NCI-H2171 (cell line): ENCODE measurements at regions not wholly inside any gene's neighbourhood (a gene's known extent, or its start where the extent isn't known, plus 50 kb on each side); places are given as distances from the start of the nearest gene placed in this dataset.
"Not testable (repeated sequence)": the region's sequence is repeated elsewhere in the genome, so short reads cannot be mapped to it uniquely, and the experiment has no call there.

Source experiments
- DNase-seq: peaks from one replicate; lab custom pipeline; 2025; lab: John Stamatoyannopoulos, UW

GRCh38 chr3:163551915-163552658 lies 1526.2 kb downstream of the SI start:
- DNase-seq, result not testable (repeated sequence)

GRCh38 chr3:163548015-163548414 lies 1530.3 kb downstream of the SI start:
- no peak for DNase-seq

- no peak for DNase-seq
Measured at GRCh38 chr3:163547014-163547685, 1531.1 kb downstream of the SI start.

DNA sequence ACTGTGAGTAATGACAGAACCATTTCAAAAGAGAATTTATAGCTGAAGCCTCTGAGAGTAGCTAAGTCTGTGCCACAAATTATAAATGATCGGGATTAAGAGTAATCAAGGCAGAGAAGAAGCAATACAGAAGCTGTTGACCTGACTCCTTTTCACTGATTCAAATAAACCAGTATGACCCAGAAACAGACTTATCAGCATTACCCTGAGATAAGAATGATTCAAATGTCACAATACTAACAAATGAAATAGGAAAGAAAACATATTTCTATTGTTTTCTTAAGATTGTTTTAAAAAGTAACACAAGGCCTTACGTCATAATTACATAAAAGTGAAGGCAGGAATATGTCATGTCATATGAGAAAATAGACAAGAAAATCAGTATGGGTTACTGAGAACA lies 1534.6 kb downstream of the SI start:
- no peak for DNase-seq

GRCh38 chr3:163541629-163542028 lies 1536.7 kb downstream of the SI start:
- no peak for DNase-seq

GRCh38 chr3:163538387-163538786 lies 1539.9 kb downstream of the SI start:
- DNase-seq, result no peak

DNA sequence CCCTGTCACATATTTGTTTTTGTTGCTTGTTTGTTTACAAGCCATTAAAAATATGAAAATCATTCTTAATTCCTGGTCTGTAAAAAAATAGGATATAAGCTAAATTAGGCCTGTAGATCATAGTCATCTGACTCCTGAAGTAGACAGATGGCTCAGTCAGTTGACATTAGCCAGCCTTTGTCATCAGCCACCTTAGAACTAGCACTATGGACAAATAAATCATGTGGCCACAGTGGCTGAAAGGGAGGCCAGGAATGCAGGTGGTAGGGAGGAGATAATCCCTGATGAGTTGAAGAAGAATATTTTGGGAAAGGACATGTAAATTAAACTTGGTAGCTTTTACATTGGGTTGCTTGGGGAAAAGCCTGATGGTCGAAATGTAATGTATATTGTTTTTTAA lies 1544.9 kb downstream of the SI start:
- DNase-seq, result no peak

DNA sequence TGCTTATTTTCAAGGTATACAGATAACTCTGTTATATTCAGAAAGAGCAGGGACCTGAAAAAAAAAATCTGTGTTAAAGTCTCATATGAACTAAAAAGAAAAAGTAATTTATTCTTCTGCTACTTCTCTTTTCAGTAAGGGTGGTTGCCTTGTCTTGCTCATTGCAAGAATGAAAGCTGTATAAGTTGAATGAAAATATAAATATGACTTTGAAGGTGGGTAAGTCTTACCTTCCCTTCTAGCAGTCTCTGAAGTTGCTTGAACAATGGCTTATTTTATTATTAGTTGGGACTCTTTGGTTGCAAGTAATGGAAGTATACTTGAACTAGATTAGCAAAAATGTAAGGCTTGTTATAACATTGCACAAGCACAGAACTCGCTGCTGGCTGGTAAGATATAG lies 1554.9 kb downstream of the SI start:
- no peak for DNase-seq

DNA sequence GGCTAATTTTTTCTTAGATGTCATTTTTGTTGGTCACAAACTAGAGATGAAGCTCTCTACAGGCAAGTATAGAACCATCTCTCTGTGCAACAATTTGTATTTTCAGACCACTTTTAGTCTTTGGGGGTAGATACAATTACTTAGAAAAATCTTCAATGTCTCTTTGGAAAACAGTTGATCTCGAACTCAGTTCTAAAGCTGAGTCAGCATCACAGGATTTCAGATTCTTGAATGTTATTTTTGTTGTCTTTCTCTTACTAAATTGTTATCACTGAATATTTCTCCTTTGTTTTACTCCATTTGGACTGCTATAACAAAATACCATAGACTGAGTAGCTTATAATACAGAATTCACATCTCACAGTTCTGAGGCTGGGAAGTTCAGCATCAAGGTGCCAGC lies 1557.0 kb downstream of the SI start:
- no peak for DNase-seq

DNA sequence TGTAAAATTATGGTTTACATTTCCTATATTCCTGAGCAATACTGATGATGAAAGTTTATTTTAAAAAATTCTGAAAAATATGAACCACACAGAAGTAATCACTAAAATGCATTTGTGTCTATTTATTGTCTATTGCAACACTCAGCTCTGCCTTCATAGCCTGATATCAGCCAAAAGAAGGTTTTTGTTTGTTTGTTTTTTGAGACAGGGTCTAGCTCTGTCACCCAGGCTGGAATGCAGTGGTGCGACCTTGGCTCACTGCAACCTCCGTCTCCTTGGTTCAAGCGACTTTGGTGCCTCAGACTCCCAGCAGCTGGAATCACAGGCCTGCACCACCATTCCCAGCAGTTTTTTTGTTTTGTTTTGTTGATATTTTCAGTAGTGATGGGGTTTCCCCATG lies 1560.2 kb downstream of the SI start:
- no peak for DNase-seq

DNA sequence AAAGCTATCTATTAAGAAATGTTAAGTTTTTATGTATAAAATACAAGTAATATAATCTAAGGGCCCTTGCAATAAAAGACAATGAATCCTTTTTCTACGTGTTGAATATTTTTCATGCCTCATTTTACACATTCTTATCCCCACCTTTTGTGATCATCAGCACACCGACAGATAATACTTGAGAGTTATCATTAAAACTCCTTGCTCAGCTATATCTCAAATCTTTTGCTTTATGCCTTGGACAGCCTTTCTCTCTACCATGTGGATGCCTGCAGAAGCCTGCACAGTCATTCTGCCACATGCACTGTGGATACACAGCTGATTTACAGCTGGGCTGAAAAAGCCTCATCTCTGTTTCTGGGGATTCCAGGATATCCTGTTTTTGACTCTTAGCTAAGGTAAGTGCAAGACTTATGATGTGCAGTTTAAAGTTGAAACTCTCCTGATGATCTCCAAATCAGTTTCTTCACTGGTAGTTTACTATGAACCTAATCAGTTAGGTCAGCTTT lies 1565.1 kb downstream of the SI start:
- DNase-seq, result no peak

DNA sequence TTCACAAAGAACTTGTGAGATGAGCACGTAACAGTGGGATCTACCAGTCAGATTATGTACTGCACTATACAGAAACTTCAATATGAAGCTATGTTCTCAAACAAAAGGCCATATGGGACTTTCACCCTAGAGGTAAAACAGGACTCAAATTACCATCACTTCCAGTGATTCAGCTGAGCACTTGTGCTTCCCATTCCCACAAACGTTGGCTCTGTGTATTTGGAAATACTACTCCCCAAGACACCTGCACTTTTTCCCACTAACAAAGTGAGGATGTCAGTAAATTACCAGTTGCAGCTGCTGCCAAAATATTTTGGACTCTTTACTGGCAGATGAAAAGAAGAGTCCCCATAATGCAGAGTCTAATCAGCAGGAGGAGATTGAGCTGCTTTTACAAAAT lies 1570.1 kb downstream of the SI start:
- peak; percentile 1 for DNase-seq

- no peak for DNase-seq
Measured at GRCh38 chr3:163504974-163505373, 1573.3 kb downstream of the SI start.

- DNase-seq, result not testable (repeated sequence)
Measured at GRCh38 chr3:163499736-163500219, 1578.5 kb downstream of the SI start.

DNA sequence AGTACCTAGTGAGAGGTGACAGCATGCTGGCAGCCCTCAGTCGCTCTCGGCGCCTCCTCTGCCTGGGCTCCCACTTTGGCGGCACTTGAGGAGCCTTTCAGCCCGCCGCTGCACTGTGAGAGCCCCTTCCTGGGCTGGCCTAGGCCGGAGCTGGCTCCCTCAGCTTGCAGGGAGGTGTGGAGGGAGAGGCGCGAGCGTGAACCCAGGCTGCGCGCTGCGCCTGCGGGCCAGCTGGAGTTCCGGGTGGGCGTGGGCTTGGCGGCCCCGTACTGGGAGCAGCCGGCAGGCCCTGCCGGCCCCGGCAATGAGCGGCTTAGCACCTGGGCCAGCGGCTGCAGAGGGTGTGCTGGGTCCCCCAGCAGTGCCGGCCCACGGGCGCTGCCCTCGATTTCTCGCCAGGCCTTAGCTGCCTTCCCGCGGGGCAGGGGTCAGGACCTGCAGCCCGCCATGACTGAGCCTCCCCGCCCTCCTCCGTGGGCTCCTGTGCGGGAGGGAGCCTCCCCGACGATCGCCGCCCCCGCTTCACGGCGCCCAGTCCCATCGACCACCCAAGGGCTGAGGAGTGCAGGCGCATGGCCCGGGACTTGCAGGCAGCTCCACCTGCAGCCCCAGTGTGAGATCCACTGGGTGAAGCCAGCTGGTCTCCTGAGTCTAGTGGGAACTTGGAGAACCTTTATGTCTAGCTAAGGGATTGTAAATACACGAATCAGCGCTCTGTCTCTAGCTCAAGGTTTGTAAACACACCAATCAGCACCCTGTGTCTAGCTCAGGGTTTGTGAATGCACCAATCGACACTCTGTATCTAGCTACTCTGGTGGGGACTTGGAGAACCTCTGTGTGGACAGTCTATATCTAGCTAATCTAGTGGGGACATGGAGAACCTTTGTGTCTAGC lies 1579.2 kb downstream of the SI start:
- not testable (repeated sequence) for DNase-seq

- DNase-seq, result no peak
Measured at GRCh38 chr3:163491714-163492113, 1586.6 kb downstream of the SI start.

DNA sequence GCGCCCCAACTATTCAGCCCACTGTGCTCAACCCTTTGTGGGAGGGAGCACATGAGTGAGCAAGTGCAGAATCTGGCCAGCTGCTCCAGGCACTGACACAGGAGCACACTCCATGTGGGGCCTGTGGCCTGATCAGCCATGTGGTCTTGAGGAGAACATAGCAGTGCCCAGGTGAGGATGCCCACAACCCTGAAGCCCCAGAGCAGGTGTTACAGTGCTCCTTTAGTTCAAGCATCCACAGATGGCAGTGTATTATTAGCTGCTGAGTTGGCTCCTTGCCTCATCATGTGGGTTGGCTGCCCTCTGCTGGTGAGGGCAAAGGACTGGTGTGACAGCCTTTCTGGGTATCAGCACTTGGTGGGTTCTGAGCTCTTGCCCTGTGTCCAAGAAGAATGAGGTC lies 1588.2 kb downstream of the SI start:
- DNase-seq, result peak; percentile 23

DNA sequence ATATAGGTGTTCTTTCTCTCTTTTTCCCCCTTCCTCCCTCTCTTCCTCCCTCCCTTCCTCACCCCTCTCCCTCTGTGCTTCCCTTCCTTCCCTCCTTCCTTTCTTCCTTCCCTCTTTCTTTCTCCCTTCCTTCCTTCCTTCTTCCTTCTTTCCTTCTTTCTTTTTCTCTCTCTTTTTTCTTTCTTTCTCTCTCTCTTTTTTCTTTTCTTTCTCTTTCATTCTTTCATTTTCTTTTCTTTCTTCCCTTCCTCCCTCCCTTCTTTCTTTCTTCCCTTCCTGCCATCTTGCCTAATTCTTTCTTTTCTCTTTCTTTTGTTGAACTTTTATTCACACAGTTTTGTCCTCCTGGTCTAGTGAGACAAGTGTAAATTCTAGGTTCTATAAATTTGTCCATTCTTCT lies 1595.6 kb downstream of the SI start:
- no peak for DNase-seq

GRCh38 chr3:163481738-163482137 lies 1596.6 kb downstream of the SI start:
- no peak for DNase-seq

GRCh38 chr3:163476179-163476578 lies 1602.1 kb downstream of the SI start:
- no peak for DNase-seq

- DNase-seq, result no peak
Measured at GRCh38 chr3:163474766-163475165, 1603.5 kb downstream of the SI start.
